ENCODE measurements at regions not wholly inside any gene's neighbourhood (a gene's known extent, or its start where the extent isn't known, plus 50 kb on each side); places are given as distances from the start of the nearest gene placed in this dataset.
A peak's percentile ranks its signal among the peaks of the same experiment; 100 is the strongest.

GRCh38 chr13:53310786-53311185 is 282.2 kb downstream of the OLFM4 start:
- Histone ChIP-seq H3K9ac (ENCODE audit: insufficient read depth in 1 of 2, low read length in 2 of 2) (no peak overlapping the region), H3K36me3 (ENCODE audit: control insufficient read depth in 4 of 4, insufficient read depth in 4 of 4, low read length in 4 of 4) (no peaks in the 10 kb centered on the region), H3K4me1 (ENCODE audit: control insufficient read depth in 5 of 5, insufficient read depth in 5 of 5, low read length in 5 of 5) (no peaks in the 10 kb centered on the region), H3K9me3 (ENCODE audit: control insufficient read depth in 4 of 4, insufficient read depth in 3 of 4, low read length in 3 of 4) (no peaks in the 10 kb centered on the region), H3K4me3 (no peak overlapping the region), H3K27me3 (ENCODE audit: control insufficient read depth in 3 of 3, insufficient read depth in 3 of 3, low read length in 2 of 3) (no peaks in the 10 kb centered on the region), H3K27ac (ENCODE audit: low read depth in 1 of 2, low read length in 1 of 2) (no peak overlapping the region)
- ATAC-seq (ENCODE audit: insufficient read depth, low FRiP score) (no peak), DNase-seq (peak in 1 of 3 donors; percentile 13)
- 76 to 88% methylated on average over 4 of the region's 4 CpGs for WGBS, 2 donors
- no peak for TF ChIP-seq CTCF (IDR thresholded peaks at IDR 0.05; ENCODE audit: control extremely low read depth, extremely low read depth)

GRCh38 chr13:53311561-53311960 is 282.9 kb downstream of the OLFM4 start:
- no peaks in the 10 kb centered on the region for H3K27me3 ChIP-seq (ENCODE audit: control insufficient read depth in 3 of 3, insufficient read depth in 3 of 3, low read length in 2 of 3)
- ATAC-seq (ENCODE audit: insufficient read depth, low FRiP score) = no peak
- H3K9ac ChIP-seq (ENCODE audit: insufficient read depth in 1 of 2, low read length in 2 of 2) = no peak overlapping the region
- DNase-seq = no peak
- no peak overlapping the region for H3K4me3 ChIP-seq
- H3K36me3 ChIP-seq (ENCODE audit: control insufficient read depth in 4 of 4, insufficient read depth in 4 of 4, low read length in 4 of 4) = no peaks in the 10 kb centered on the region
- 43 to 45% methylated on average over 1 of the region's 1 CpG for WGBS, 2 donors
- no peak for TF ChIP-seq CTCF (IDR thresholded peaks at IDR 0.05; ENCODE audit: control extremely low read depth, extremely low read depth)
- H3K27ac ChIP-seq (ENCODE audit: low read depth in 1 of 2, low read length in 1 of 2) = no peak overlapping the region
- no peaks in the 10 kb centered on the region for H3K4me1 ChIP-seq (ENCODE audit: control insufficient read depth in 5 of 5, insufficient read depth in 5 of 5, low read length in 5 of 5)
- no peaks in the 10 kb centered on the region for H3K9me3 ChIP-seq (ENCODE audit: control insufficient read depth in 4 of 4, insufficient read depth in 3 of 4, low read length in 3 of 4)

- ATAC-seq (ENCODE audit: insufficient read depth, low FRiP score) (no peak), DNase-seq (peak in 1 of 3 donors; percentile 5)
- no peaks in the 10 kb centered on the region for H3K9me3 ChIP-seq (ENCODE audit: control insufficient read depth in 4 of 4, insufficient read depth in 3 of 4, low read length in 3 of 4)
- H3K27ac ChIP-seq (ENCODE audit: low read depth in 1 of 2, low read length in 1 of 2) = no peak overlapping the region
- no peak overlapping the region for H3K9ac ChIP-seq (ENCODE audit: insufficient read depth in 1 of 2, low read length in 2 of 2)
- no peak for TF ChIP-seq CTCF (IDR thresholded peaks at IDR 0.05; ENCODE audit: control extremely low read depth, extremely low read depth)
- H3K4me1 ChIP-seq (ENCODE audit: control insufficient read depth in 5 of 5, insufficient read depth in 5 of 5, low read length in 5 of 5) = no peaks in the 10 kb centered on the region
- no peak overlapping the region for H3K4me3 ChIP-seq
- no peaks in the 10 kb centered on the region for H3K36me3 ChIP-seq (ENCODE audit: control insufficient read depth in 4 of 4, insufficient read depth in 4 of 4, low read length in 4 of 4)
- 51 to 75% methylated on average over 2 of the region's 2 CpGs for WGBS, 2 donors
- no peaks in the 10 kb centered on the region for H3K27me3 ChIP-seq (ENCODE audit: control insufficient read depth in 3 of 3, insufficient read depth in 3 of 3, low read length in 2 of 3)
Measured at GRCh38 chr13:53321296-53321801, 292.7 kb downstream of the OLFM4 start.

- no peaks in the 10 kb centered on the region for H3K36me3 ChIP-seq (ENCODE audit: control insufficient read depth in 4 of 4, insufficient read depth in 4 of 4, low read length in 4 of 4)
- no peak for DNase-seq
- no peaks in the 10 kb centered on the region for H3K27me3 ChIP-seq (ENCODE audit: control insufficient read depth in 3 of 3, insufficient read depth in 3 of 3, low read length in 2 of 3)
- H3K4me3 ChIP-seq = no peak overlapping the region
- TF ChIP-seq CTCF (IDR thresholded peaks at IDR 0.05; ENCODE audit: control extremely low read depth, extremely low read depth) = no peak
- WGBS, 2 donors = 61 to 64% methylated on average over 2 of the region's 2 CpGs
- H3K9ac ChIP-seq (ENCODE audit: insufficient read depth in 1 of 2, low read length in 2 of 2) = no peak overlapping the region
- H3K9me3 ChIP-seq (ENCODE audit: control insufficient read depth in 4 of 4, insufficient read depth in 3 of 4, low read length in 3 of 4) = no peaks in the 10 kb centered on the region
- ATAC-seq (ENCODE audit: insufficient read depth, low FRiP score) = no peak
- no peak overlapping the region for H3K27ac ChIP-seq (ENCODE audit: low read depth in 1 of 2, low read length in 1 of 2)
- no peaks in the 10 kb centered on the region for H3K4me1 ChIP-seq (ENCODE audit: control insufficient read depth in 5 of 5, insufficient read depth in 5 of 5, low read length in 5 of 5)
Measured at GRCh38 chr13:53324656-53325055, 296.0 kb downstream of the OLFM4 start.
